ENCODE measurements at regions not wholly inside any gene's neighbourhood (a gene's known extent, or its start where the extent isn't known, plus 50 kb on each side); places are given as distances from the start of the nearest gene placed in this dataset.
A peak's percentile ranks its signal among the peaks of the same experiment; 100 is the strongest.

DNA sequence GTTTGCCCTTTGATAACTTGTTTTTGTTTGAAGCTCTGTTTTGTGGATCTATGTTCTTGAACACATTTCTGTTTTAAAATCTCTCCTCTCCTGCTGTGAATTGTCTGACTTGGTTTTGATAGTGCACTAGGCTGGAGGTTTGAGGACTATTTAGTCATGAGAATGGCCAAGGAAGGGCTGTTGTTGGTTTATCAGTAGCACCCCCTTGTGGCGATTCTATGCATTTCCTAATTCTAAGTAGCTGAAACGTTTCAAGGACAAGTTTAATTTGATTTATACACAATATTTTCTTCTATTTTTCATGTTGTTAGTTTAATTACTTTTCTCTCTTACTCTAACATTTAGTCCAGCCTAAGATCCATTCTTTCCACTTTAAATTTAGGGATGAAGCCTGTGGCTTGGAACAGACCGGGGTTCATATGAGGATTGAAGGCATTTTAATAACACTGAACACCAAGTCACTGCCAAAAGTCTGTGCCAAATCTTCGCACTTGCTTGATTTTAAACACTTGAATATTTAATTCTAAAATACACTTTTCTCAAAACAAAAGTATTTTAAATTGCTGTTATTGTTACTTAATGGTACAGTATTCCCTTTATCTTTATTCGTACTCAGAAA is 166.0 kb downstream of the SOCS6 start:
- peak; percentile 92 for TF ChIP-seq CTCF (IDR thresholded peaks at IDR 0.05)
- TF ChIP-seq EZH2 (IDR thresholded peaks at IDR 0.05), result no peak
